Fibroblast of upper back skin (primary cell): ENCODE measurements at regions not wholly inside any gene's neighbourhood (a gene's known extent, or its start where the extent isn't known, plus 50 kb on each side); places are given as distances from the start of the nearest gene placed in this dataset.

Experiments used
- DNase-seq: peaks from one replicate; pipeline ENCODE4 v3.0.0-alpha.2; 2013

DNA sequence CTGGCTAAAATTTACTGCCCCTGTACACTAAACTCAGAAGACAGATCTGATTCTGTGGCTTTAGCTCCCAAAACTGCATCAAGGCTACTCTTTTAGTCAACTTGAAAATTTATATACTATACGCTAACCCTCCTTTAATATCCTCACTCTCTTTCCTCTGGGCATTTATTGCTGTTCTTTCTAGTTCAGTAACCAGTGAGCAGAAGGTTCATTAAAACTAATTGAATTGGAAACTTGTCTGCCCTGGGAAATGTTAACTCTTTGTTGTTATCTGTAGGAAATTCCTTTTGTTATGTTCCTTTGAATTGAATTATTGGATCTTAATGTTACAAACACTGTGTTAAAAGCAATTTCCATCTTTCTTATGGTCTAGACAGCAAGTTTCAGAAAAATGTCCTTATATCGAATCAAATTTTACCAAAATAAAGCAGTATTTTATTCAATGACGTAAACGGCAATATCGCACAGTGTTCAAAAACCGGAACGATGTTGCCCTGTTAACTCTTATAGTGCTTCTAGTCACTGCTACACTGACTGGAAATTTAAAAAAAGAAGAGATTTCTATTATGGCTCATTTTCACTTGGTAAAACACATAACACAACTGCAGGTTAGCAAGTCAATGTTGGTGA, 168.3 kb downstream of the NR4A2 start:
- DNase-seq: no peak

DNA sequence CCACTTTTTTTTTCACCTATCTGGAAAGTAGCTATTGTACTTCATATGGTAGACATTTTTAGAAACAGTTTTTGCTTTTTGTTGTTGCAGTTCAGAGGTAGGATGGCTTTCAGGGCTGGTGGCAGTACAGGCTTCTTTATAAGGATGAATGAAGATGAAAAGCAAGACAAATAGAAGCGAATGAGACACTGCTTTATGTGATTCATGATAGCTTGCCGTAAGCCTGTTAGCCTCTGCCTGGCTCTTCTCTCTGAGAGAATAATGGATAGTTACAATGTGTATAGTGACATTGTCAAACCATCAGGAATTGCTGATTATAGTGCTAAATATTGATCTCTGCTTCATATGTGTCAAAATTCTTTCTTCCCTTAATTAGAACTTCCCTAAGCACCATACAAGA, 173.7 kb downstream of the NR4A2 start:
- no peak for DNase-seq

DNA sequence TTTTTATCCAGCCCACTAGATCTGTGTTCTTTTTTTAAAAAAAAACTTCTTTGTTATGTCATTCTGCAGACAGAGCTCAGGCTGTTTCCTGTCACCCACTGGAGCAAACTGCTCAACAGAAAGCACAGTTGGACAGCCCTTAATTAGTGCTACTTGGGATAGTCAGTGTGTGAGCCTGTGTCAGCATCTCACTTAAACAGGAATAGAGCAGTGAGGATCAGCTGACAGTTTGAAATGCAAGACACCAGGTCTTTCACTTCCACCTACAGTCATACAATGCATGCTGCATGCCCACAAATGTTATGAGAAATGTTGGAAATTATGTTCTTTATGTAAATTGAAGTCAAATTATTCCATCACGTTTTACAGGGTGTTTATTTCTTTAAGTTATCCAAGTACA, 174.9 kb downstream of the NR4A2 start:
- DNase-seq: no peak

DNA sequence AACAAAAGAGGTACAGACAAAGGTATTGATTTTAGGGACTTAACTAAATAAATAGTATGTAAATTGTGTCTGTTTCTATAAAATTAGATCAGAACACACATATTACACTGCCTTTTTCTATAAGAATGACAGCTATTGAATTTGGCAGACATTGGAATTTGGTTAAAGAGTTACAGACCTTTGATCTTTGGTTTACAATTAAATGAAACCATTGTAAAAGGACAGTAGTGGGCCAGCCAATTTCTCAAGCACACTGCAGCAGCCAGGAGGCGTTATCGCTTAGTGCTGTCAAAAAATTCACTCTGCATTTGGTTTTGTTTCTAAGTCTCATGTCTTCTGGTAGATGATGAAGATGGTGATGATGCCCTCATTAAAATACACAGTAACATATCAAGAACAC, 175.9 kb downstream of the NR4A2 start:
- no peak for DNase-seq

DNA sequence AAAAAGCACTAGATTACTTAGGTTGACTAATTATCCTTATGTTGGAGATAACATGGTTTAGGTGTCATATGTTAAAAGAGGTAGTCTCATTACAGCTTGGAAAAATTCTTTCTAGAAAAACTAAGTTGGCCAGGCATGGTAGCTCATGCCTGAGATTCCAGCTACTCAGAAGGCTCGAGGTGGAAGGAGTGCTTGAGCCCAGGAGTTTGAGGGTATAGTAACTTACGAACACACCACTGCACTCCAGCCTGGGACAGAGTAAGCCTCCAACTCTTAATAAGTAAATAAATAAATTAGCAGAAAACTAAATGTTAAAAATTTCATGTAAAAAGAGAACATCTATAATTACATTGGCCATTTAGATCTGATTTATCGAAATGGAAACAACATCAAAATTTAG, 177.2 kb downstream of the NR4A2 start:
- DNase-seq: no peak

DNA sequence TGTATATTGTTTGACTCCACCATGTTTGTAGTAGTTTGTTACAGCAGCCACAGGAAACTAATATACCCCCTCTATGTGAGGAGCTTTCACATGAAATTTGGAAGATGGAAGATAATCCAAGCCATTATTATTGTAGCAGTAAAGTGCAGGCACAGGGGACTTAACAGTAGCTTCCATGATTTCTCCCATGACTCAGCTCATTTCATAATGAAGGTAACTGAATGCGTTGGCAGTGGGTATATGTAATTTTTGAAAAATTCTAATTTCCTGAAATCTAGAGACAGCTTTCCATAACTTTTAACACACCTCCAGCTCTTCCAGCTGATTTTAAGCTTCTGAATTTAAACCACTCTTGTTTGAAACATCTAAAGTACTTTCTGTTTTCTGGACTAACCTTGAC, 181.2 kb downstream of the NR4A2 start:
- DNase-seq: no peak

DNA sequence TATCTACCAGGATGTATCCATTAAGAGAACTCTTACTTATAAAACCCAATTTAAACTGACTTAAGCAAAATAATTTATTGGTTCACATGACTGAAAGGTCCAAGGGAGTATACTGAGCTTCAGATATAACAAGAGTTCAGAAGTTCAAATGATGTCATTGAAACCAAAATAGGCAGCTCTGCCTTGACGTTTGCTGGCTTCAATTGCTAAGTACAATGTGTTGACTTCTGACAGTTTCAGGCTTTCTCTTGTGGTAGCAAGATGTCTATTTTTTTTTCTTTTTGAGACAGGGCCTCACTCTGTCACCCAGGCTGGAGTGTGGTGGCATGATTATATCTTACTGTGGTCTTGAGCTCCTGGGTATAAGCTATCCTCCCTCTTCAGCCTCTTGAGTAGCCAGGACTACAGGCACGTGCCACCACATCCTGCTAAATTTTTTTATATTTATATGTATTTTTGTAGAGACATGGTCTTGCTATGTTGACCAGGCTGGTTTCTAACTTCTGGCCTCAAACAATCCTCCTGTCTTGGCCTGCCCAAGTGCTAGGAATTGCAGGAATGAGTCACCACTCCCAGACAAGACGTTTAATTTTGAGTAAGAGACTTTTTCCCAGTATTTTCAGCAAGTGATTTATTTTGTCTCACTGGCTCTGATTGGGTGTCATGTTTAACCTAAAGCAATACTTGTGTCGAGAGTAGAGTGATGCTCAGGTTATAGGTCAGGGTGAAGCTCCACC, 184.8 kb downstream of the NR4A2 start:
- no peak for DNase-seq

DNA sequence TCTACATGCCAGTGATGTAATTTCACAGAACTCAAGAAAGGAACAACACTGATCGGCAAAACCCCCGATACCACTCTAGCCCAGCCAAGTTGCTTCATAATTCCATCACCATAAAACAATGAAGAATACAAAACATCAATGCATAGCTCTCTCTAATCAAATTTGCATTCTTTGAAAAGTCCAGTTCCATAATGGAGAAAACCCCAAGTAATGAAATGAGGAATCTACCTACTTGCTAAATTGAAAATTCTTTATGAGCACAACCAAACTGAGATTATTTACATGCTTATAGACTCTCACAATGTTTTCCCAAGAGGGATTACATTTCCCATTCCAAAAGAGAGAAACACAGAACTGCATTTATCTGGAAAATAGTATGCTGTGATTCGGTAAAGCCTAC, 186.5 kb downstream of the NR4A2 start:
- DNase-seq: no peak

DNA sequence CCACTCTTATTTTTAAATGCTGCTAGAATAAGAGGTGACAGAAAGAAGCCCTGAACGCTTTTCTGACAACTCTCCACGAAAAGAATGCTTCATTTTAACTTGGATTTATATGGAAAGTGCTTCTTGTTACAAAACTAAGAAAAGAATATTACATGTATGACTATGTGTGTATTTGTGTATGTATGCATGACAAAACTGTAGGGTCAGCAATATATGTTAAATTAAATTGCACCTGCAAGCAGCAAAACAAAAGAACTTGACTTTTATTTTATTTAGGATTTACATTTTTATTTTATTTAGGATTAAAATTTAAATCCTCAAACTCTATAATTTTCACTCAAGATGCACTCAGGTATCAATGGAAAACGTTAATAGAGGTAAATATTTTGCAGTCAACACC, 187.1 kb downstream of the NR4A2 start:
- DNase-seq: no peak

DNA sequence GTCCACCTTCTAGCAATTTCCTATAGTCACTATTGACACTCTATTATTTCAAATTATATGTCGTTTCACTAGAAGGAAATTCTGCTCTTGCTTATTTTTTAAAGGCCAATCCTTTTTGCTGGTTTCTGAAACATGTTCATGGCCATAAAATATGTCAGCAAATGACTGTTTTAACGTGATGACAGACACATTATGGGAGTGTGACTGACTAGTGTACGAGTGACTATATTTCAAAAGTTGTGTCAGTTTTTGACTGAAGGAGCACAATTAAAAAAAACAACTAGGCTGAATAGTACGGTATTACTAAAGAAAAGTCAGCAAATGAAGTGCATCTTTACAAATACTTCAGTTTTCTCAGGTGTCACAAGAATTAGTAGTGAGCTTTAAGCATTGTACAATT, 196.0 kb downstream of the NR4A2 start:
- no peak for DNase-seq

DNA sequence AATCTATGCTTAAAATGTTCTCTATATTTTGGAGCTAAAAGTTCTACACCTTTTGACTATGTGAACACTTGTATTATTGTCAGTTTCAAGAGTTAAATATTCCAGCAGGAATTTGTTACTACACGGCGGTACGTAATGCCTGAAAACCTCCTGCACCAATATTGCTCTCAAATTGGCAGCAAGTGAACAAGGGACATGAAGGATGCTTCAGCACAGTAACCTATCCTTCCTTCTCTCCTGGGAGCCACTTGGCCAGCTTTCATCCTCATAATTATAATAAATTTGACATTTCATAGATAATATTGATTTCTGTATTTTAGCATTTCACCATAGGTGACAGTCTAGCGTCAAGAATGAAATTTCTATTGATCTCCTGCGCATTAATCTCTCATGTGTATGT, 197.6 kb downstream of the NR4A2 start:
- DNase-seq: no peak

DNA sequence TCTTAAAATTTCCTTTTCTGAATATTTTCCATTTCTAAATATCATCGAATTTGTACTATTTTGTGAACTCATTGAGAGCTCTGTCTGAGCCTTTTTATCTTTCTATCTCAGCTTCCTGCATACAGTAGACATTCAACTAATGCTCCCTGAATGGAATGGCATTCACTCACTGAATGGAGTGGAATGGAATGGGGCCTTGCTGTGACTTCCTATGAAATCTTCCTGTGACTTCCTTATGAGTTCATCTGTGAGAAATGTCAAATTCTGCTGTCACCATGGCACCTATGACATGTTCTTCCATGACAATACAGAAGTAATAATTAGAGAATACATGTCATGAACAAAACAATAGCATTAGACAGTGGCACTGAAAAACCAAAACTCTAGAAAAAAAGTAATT, 199.6 kb downstream of the NR4A2 start:
- no peak for DNase-seq

DNA sequence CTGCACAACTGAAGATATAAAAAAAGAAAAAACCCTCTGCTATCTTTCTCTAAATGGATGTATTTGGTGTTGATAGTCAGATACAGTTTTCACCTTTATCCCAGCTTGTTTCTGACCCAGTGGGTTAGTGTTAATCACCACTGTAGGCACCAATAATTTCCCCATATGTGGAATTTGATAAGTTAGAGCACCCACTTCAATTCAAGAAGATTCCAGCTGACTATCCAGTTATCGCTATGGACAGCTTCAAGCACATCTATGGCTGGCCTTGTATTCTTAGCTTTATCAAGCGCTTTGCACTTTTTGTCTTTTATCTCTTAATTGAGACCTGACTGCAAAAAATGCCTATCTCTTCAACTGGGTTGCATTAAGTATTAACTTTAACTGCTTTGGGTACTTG, 200.4 kb downstream of the NR4A2 start:
- no peak for DNase-seq

DNA sequence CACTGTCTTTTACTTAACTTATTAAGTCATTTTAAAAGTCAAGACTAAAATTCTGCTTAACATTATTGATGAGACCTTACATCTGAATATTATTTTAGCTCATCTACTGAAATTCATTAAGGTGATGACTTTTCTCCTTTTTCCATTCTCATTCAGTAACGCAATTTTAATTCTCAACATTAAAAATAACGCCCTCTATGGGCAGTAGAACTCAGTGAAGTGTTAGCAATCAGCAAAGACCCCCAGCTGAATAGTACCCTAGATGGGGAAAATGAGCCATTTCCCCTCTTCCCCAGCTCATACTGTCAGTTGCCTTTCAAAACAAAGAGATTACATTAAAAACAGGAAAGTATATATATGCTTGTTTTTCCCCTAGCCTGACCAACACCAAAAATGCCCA, 203.3 kb downstream of the NR4A2 start:
- DNase-seq: no peak

DNA sequence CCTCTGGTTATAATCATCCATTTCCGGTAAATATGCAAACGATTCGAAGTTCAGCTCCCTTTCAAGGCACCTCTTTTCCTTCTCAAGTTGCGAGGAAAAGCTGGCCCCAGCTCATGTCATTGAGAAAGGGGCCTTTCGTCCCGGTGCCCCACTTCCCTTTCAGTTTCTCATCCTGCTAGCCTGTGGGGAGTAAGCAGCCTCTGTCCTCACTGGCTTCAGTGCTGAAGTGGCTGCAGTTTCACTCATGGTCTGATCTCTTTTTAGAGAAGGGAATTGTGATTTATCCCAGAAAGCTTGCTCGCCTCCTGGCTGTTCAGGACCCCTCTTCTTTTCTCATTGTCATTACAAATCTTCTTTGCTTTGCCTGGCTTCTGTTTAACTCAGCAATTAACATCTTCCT, 207.5 kb downstream of the NR4A2 start:
- no peak for DNase-seq

DNA sequence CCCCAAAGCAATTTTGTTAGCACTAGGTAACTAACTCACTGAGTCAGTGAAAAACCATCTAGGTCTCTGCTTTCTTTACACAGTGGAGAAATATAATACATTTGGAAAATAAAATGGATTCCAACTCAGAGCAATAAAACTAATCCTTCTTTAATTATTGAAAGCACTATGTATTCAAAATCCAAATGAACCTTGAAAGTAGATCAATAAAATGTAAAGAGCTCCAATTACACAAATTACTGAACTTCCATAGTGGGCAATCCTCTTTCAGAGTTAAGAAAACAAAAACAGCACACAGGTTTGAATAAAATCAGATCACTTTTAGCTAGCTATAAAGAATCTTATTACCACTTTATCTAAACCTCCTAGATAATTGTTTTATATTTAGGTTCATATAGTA, 208.1 kb downstream of the NR4A2 start:
- DNase-seq: no peak

DNA sequence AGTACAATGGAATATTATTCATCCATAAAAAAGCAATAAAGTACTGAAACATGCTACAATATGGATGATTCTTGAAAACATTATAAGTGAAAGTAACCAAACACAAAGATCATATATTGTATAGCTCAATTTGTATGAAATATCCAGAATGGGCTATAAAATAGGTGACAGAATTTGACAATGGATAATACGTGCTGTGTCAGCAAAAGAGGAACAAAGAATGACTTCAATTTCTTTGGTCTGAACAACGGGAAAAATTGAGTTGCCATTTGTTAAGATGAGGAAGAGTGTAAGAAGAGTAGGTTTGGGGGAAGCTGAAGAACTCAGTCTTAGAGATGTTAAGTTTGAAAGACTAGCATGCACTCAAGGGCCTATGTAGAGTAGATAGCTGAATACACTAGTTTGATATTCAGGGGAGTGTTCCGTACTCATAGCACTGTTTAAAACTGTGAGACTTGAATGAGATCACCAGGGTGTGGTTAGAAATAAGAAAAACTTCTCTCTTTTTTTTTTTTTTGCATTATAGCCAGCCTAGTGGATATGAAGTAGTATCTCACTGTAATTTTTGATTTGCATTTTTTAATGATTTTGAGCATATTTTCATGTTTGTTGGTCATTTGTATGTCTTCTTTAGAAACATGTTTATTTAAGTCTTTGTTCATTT, 213.6 kb downstream of the NR4A2 start:
- no peak for DNase-seq

DNA sequence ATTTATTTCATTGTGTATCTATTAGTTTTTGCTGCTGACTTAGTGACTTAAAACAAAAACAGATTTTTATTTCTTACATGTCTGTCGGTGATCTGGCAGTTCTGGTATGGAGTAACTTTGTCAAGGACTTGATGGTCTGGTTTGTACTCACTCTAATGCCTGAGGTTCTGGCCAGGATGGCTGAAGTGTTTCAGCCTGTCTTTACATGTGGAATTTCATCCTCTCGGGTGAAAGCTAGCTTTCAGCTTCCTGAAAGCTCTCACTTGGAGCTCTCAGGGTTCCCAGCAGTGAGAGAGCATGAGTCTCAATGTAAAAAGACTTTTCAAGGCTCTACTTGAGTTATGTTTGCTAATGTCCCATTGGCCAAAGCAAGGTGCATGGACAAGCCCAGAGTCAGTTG, 216.4 kb downstream of the NR4A2 start:
- no peak for DNase-seq

DNA sequence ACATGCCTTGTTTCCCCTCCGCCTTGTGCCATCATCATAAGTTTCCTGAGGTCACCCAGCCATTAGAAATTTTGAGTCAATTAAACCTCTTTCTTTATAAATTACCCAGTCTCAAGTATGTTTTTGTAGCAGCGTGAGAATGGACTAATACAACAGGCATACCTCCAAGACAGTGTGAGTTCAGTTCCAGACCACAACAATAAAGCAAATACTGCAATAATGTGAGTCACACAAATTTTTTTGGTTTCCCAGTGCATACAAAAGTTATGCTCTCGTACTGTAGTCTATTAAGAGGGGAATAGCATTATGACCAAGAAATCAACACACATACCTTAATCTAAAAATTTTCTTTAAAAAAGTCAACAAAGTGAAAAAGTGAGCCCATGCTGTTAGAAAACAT, 217.2 kb downstream of the NR4A2 start:
- peak; percentile 9 for DNase-seq

DNA sequence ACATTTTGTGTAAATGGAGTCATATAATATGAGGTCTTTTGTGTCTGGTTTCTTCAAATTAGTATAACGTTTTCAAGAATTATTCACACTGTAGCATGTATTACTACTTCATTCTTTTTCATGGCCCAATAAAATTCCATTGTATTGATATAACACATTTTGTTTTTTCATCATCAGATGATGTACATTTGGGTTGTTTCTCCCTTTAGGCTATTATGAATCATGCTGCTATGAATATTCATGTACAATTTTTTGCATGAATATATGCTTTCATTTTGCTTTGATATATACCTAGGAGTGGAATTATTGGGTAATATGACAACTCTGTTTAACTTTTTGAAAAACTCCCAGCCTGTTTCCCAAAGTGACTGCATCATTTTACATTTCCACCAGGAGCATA, 220.2 kb downstream of the NR4A2 start:
- DNase-seq: no peak

DNA sequence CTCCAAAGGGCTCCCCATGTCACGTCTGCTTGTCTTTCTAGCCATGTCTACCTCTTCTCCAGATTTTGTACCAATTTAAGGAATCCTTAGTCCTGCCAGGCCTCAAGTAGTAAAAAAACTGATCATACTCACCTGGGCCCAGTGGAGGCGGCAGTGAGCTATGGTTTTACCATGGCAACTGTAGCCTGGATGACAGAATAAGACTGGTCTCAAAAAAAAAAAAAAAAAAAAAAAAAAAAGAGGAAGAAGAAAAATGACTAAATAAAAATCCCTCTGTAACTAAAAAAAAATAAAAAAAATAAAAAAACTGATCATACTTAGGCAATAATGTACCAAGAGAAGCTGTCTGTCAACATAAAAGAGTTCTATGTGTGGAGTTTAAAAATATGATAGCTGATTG, 221.6 kb downstream of the NR4A2 start:
- no peak for DNase-seq

DNA sequence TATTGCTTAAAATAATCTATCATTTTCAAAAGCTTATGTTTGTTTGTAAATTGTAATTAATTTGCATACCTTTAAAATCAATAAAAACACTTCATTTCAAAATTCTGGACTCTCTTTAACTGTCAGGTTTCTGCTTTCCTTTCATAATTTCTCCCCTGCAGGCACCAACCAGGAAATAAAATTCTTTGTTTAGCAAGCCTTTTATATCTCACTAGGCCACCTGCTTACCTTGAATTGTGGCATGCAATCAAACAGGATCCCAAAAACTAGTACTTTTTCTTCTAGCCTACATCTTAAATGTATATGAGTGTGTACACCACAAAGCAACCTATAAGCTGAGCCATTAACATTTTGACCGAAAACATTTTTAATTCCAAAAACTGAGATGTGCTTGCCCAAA, 233.1 kb downstream of the NR4A2 start:
- no peak for DNase-seq

DNA sequence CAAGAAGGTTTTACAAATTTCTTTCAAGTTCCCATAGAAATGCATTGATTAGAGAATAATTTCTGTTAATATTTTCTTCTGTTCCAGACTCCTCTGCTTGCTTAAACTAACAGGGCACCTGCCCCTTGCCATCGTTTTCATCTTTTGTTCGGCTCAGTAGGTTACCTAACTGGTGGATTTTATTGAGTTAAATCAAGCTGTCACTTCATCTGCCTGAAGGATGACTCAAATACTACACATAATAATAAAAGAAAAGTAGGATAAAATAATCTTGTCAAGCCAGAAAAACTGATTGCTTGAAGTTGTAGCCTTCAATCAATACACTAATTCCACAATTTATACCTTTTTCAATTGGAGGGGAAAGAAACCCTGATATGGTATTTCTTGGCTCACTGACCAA, 234.0 kb downstream of the NR4A2 start:
- no peak for DNase-seq

DNA sequence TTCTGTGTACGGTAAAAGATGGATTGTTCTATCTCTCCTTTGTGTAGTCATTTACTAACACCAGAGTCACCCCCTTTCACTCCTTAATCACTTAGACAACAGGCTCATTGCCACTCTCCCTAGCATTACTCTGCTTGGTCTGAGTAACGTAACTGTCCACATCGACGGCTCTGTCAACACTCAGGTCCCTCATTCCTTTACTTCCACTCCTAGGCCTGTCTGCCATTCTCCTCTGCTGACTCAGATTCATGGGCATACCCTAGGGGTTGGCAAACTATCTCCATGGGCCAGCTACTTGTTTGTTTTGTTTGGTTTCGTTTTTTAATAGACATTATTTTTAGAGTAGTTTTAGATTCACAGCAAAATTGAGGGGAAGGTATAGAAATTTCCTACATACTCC, 243.9 kb downstream of the NR4A2 start:
- DNase-seq: no peak

DNA sequence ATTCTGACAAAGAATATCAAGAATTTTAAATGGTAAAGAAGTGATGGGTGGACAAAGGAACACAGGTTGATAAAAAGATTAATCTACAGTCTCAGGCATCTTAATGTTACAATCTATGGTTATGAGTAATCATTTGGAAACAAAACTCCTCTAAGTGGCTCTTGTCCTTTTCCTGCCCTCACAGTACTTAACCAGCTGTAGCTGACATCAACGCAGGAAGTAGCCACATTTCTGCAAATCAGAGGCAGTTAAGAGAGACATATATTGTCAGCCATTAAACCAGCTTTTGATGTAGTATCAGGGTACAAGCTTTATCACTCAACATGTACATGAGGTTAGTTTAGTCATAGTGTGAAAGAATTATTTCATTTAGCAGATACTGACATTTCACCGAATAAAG, 244.6 kb downstream of the NR4A2 start:
- no peak for DNase-seq
